Muscle of leg (tissue), 3 donors: ENCODE measurements at regions not wholly inside any gene's neighbourhood (a gene's known extent, or its start where the extent isn't known, plus 50 kb on each side); places are given as distances from the start of the nearest gene placed in this dataset.
A peak's percentile ranks its signal among the peaks of the same experiment; 100 is the strongest.

ENCODE experiments used
- DNase-seq: peaks from one replicate; pipeline ENCODE4 v3.0.0; 2013
- H3K27ac ChIP-seq: one replicate; pipeline ENCODE4 v1.5.1; 2013; ENCODE audit warnings: mild to moderate bottlenecking, low read length, control low read depth
- H3K27me3 ChIP-seq: one replicate; pipeline ENCODE4 v1.6.1; 2013; ENCODE audit warnings: low read length; ENCODE audit not compliant: control insufficient read depth, insufficient read depth
- H3K36me3 ChIP-seq: one replicate; pipeline ENCODE4 v1.6.1; 2013; ENCODE audit warnings: low read length; ENCODE audit not compliant: control insufficient read depth, insufficient read depth
- H3K4me1 ChIP-seq: one replicate; pipeline ENCODE4 v1.6.1; 2013; ENCODE audit warnings: low read length; ENCODE audit not compliant: control insufficient read depth, insufficient read depth
- H3K4me3 ChIP-seq: one replicate; pipeline ENCODE4 v1.5.1; 2013; ENCODE audit warnings: low read length, control low read depth
- H3K9me3 ChIP-seq: replicated peaks from 2 replicates; pipeline ENCODE4 v1.6.1; 2013; ENCODE audit warnings: low read depth, low read length; ENCODE audit not compliant: control insufficient read depth
- WGBS: methylation state at CpG from one replicate; pipeline ENCODE4 v1.1.5; 2013; ENCODE audit warnings: missing lambda C conversion rate; ENCODE audit not compliant: insufficient coverage; 5-methylcytosine and 5-hydroxymethylcytosine counted together

- WGBS: 83% methylated on average over 1 of the region's 5 CpGs
- no peak overlapping the region for H3K4me3 ChIP-seq
- H3K9me3 ChIP-seq: peaks cover 2% of the 10 kb centered on the region
- peaks cover 3% of the 10 kb centered on the region for H3K27me3 ChIP-seq
- no peaks in the 10 kb centered on the region for H3K36me3 ChIP-seq
- DNase-seq: no peak
- H3K4me1 ChIP-seq: no peaks in the 10 kb centered on the region
- H3K27ac ChIP-seq: no peak overlapping the region
Observed at GRCh38 chr18:8477615-8478014, 131.6 kb upstream of the RAB12 start.

GRCh38 chr18:8478166-8478967 lies 130.9 kb upstream of the RAB12 start:
- no peak overlapping the region for H3K27ac ChIP-seq
- H3K4me3 ChIP-seq: no peak overlapping the region
- peaks cover 2% of the 10 kb centered on the region for H3K9me3 ChIP-seq
- no peaks in the 10 kb centered on the region for H3K4me1 ChIP-seq
- DNase-seq: peak; percentile 48
- H3K36me3 ChIP-seq: no peaks in the 10 kb centered on the region
- 56% methylated on average over 13 of the region's 14 CpGs for WGBS
- peaks cover 3% of the 10 kb centered on the region for H3K27me3 ChIP-seq

- WGBS: 82% methylated on average over 11 of the region's 11 CpGs
- no peaks in the 10 kb centered on the region for H3K36me3 ChIP-seq
- no peak overlapping the region for H3K4me3 ChIP-seq
- no peak overlapping the region for H3K27ac ChIP-seq
- no peaks in the 10 kb centered on the region for H3K4me1 ChIP-seq
- peaks cover 2% of the 10 kb centered on the region for H3K9me3 ChIP-seq
- no peak for DNase-seq
- H3K27me3 ChIP-seq: peaks cover 3% of the 10 kb centered on the region
Observed at GRCh38 chr18:8478968-8479370, 130.3 kb upstream of the RAB12 start.

DNA sequence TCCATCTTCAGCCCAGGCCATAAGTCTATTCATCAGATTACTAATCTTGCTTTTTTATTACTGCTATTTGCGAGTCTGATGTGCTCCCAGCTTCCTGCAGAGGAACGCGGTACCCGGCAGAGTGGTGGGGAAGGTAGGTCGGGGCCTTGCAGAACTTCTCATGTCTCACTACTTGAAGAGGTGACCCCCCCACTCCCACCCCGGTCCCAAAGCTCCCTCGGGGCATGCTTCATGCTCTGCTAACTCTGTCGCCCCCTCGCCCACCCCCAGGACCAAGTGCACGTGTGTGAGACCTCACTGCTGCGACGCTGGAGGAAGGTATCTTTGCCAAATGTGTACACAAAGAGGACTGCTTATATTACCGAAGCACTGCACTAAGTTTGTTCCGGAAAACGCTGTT lies 129.4 kb upstream of the RAB12 start:
- Histone ChIP-seq H3K27ac (no peak overlapping the region), H3K9me3 (peaks cover 2% of the 10 kb centered on the region), H3K27me3 (peaks cover 3% of the 10 kb centered on the region), H3K4me1 (no peaks in the 10 kb centered on the region), H3K4me3 (no peak overlapping the region), H3K36me3 (no peaks in the 10 kb centered on the region)
- DNase-seq: no peak
- 61% methylated on average over 10 of the region's 15 CpGs for WGBS

DNA sequence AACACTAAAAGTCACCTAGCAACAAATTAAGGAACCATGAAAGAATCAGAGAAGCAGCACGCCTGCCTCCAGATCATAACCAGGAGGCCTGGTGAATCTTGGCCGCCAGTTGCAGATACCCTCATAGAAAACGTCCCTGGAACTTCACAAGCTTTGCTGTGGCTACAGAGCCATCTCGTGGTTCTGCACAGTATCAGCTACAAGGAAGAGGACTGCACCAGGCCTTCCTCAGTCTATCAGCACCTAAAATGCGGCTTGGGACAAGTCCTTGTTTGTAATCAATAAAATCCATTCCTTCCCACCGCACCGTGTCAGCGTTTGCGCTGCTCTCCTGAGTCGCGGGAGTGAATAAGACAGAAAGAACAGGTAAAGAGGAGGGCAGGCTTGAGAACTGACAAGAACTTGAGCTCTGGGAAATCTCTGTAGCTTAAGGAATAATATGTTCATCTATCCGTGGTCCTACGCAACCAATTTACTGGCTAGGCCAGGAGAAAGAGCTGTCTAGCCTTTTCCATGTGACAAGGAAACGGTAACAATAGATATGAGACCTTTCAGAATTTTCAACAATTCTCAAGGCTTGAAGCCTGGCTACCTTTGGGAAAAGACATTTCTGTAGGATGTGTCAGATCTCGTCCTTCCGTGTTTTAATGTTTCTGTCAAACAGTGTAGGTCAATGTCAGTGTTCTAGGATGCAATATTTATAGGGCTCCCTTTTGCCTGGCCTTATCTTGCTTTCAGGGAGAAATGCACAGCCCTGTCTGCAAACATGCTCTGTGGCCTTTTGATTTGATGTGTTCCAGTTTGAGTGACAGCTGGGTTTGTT lies 128.5 kb upstream of the RAB12 start:
- H3K27me3 ChIP-seq: peaks cover 3% of the 10 kb centered on the region
- DNase-seq: peak; percentile 82
- 37% methylated on average over 9 of the region's 16 CpGs for WGBS
- H3K36me3 ChIP-seq: no peaks in the 10 kb centered on the region
- no peak overlapping the region for H3K27ac ChIP-seq
- peaks cover 2% of the 10 kb centered on the region for H3K9me3 ChIP-seq
- no peak overlapping the region for H3K4me3 ChIP-seq
- H3K4me1 ChIP-seq: no peaks in the 10 kb centered on the region

DNA sequence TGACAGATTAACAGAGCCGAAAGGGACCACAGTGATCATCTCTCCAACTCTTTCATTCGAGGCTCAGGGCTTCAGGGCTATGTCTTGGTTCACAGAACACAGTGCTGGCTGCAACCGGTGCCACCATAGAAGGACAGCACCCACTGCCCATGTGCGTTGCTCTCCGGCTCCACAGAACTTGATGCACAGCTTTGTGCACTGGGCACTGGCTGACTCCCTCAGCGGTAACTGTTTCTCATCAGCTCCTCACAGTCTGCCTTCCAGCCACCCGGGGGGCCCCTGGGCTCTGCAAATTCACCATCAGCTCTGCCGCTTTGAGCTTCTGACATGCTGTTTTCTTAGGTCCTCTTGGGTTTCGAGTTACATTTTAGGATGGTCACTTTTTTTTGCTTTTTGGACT lies 124.3 kb upstream of the RAB12 start:
- no peak for DNase-seq
- H3K27ac ChIP-seq: no peak overlapping the region
- no peaks in the 10 kb centered on the region for H3K9me3 ChIP-seq
- no peaks in the 10 kb centered on the region for H3K4me1 ChIP-seq
- WGBS: 79% methylated on average over 8 of the region's 9 CpGs
- no peaks in the 10 kb centered on the region for H3K27me3 ChIP-seq
- H3K36me3 ChIP-seq: no peaks in the 10 kb centered on the region
- no peak overlapping the region for H3K4me3 ChIP-seq

DNA sequence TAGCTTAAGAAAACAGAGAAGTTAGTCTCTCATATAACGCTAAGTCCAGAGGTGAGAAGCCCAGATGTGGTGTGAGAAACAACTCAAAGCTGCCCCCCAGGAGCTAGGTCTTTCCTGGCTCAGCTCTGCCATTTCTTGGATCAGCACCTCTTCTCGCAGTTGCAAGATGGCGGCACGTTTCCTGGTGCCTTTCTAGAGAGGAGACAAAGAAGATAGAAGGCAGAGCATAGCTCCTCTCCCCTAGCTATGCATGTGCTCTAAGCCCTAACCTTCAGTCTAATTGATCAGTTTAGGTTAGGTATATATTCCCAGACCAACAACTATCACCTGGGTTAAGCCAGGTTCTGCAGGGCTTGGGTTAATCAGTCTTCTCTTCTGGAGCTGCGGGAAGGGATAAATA lies 119.5 kb upstream of the RAB12 start:
- WGBS: no CpG with 5 or more reads among the region's 5 CpGs
- Histone ChIP-seq H3K4me3 (no peak overlapping the region), H3K9me3 (no peaks in the 10 kb centered on the region), H3K27ac (no peak overlapping the region), H3K36me3 (no peaks in the 10 kb centered on the region), H3K27me3 (peaks cover 13% of the 10 kb centered on the region), H3K4me1 (no peaks in the 10 kb centered on the region)
- DNase-seq: no peak

- Histone ChIP-seq H3K36me3 (no peaks in the 10 kb centered on the region), H3K4me1 (no peaks in the 10 kb centered on the region), H3K27ac (no peak overlapping the region), H3K4me3 (no peak overlapping the region), H3K27me3 (peaks cover 22% of the 10 kb centered on the region), H3K9me3 (no peaks in the 10 kb centered on the region)
- no CpG with 5 or more reads among the region's 4 CpGs for WGBS
- no peak for DNase-seq
Observed at GRCh38 chr18:8491516-8491915, 117.7 kb upstream of the RAB12 start.

DNA sequence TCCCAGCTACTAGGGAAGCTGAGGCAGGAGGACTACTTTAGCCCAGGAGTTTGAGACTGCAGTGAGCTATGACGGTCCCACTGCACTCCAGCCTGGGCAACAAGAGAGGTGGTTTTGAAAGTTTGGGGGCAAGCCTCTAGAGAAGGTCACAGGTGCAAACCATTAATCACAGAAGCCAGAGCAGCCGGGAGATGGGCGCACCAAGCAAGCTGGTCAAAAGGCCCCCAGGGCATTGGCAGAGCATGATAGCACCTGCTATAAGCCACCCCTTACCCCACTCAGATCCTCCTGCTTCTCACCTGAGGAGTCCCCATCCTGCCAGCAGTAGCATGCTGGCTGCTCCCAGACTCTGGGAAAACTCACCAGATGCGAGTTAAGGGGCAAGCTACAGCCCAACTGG lies 116.1 kb upstream of the RAB12 start:
- H3K4me3 ChIP-seq: no peak overlapping the region
- no peak for DNase-seq
- 71% methylated on average over 4 of the region's 4 CpGs for WGBS
- H3K27ac ChIP-seq: no peak overlapping the region
- H3K9me3 ChIP-seq: no peaks in the 10 kb centered on the region
- no peaks in the 10 kb centered on the region for H3K36me3 ChIP-seq
- no peaks in the 10 kb centered on the region for H3K4me1 ChIP-seq
- peaks cover 22% of the 10 kb centered on the region for H3K27me3 ChIP-seq

- DNase-seq: no peak
- H3K36me3 ChIP-seq: no peaks in the 10 kb centered on the region
- no peak overlapping the region for H3K4me3 ChIP-seq
- no peak overlapping the region for H3K27ac ChIP-seq
- H3K9me3 ChIP-seq: peaks cover 4% of the 10 kb centered on the region
- H3K27me3 ChIP-seq: peaks cover 23% of the 10 kb centered on the region
- WGBS: 59% methylated on average over 6 of the region's 9 CpGs
- peaks cover 17% of the 10 kb centered on the region for H3K4me1 ChIP-seq
Observed at GRCh38 chr18:8496186-8496585, 113.1 kb upstream of the RAB12 start.
